T-helper 1 cell (primary cell): ENCODE measurements at regions not wholly inside any gene's neighbourhood (a gene's known extent, or its start where the extent isn't known, plus 50 kb on each side); places are given as distances from the start of the nearest gene placed in this dataset.
"Not testable (repeated sequence)": the region's sequence is repeated elsewhere in the genome, so short reads cannot be mapped to it uniquely, and the experiment has no call there.

Source experiments
- DNase-seq, 5 donors: peaks; one replicate each; pipeline ENCODE4 v3.0.0-alpha.2; 2012 to 2020

DNA sequence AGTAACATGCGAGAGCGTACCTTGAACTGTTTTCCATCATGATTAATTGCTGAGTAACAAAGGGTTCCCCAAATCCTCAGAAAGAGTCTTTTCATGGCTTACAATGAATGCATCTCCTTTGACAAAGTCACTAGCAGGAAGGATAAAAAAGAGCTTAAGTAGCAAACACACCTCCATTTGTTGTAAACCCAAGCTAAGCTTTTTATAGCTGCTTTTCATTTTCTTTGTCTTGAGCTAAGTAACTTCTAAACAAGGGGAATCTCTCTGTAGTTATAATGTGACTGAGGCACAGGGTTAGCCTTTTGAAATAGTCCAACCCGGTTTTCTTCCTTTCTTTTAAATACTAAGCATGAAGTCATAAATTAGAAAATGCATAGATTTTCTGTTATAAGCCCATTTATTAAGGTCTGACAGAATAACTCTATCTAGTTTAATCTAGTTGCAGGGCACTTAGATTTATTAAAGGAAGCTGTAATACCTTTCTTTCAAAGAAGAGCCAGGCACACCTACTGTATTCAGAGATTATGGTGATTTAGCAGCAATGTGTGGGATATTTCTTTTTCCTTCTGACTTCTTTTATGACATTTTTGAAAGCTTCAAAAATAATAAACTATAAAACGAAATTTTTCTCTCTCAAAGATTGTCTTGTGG, 226.9 kb upstream of the SMIM31 start:
- no peak for DNase-seq

DNA sequence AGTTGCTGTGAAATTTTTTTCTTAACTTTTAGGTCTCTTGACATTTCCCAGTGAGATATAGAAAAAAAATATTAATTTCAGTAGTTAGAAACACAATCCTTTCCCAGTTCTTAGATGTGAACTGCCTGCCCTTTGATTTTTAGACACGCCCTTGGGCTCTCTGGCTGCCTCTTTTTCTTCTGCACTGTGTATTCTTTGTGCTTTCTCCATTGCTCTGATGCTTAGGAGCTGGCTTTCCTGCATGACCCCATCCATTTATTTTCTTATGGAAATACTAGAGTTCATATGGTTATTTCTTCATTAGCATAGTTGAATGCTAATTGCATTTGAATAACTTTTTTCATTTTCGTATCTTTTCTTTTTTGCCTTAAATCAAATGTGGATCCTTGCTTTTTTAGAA, 224.9 kb upstream of the SMIM31 start:
- DNase-seq = no peak

DNA sequence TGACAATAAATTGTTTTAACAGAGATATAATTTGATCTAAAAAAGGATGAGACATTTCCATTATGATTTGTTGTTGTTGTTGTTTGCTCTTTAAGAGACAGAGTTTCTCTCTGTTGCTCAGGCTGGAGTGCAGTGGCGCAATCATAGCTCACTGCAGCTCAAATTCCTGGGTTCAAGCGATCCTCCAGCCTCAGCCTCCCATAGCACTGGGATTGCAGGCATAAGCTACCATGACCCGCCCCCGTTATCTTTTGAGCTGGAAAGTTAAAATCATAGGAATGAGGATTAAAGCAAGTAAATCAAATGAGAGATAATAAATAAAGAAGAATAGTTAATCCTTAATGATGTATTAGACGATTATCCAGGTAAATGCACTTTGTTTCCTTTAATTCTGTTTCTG, 224.4 kb upstream of the SMIM31 start:
- no peak for DNase-seq

DNA sequence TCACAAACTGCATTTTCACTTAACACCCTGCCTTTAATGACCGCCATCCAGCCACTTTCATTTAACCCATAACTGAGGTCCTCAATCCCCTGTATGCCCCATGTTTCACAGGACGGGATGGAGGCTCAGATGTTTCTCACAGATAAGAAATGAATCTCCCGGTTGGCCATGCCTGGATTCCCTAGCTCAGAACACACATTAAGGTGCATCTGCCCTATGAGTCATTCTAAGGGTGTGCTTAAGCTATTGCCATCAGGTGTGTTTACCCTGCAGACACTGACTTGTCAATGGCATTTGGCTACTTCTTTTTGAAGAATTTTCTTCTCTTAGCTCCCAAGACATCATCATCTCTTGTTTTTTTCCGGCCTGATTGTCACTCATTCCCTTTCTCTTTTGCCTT, 222.6 kb upstream of the SMIM31 start:
- DNase-seq = no peak

DNA sequence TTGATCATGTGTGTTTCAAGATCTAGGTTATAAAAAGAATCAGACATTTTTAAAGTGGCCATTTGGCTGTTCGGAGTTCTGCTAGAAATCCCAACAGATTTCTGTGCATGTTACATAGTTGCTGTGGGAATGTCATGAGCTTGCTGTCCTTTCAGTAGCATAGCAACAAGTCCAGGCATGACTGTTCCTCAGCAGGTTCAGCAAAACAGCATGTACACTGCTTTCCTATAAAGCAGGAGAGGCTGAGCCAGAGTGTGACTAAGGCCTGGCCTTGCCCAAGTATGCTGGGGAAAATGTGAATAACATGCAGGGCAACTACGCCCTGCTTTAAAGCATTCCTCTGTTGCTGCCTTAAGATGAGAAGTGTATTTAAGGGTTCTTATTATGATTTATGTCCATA, 217.1 kb upstream of the SMIM31 start:
- DNase-seq = no peak

DNA sequence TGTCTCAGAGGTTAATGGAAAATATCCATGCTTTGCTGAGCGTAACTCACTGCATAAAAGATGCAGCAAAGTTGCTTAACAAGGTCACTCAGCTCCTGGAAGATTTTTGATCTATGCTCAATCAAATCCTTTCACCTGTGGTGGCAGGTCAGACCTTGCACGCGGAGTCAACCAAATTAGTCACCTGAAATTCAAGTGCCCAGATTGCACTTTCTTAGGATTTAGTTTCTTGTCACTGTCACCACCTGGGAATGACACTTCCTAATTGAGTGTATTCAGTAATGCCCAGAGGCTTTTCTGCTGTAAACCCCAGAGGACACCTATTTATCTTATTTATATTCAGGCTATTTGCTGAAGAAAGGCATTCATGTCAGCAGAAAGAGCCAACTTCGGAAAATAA, 215.8 kb upstream of the SMIM31 start:
- DNase-seq = no peak

DNA sequence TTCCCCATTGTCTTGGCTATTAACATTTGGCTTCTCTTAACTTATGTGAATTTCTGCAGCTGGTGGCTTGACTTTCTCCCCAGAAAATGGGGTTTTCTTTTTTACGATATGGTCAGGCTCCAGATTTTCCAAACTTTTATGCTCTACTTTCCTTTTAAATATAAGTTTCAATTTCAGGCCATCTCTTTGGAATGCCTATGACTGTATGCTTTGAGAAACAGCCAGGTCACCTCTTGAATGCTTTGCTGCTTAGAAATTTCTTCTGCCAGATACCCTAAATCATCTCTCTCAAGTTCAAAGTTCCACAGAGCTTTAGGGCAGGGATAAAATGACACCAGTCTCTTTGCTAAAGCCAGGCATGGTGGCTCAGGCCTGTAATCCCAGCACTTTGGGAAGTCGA, 212.9 kb upstream of the SMIM31 start:
- DNase-seq = no peak

DNA sequence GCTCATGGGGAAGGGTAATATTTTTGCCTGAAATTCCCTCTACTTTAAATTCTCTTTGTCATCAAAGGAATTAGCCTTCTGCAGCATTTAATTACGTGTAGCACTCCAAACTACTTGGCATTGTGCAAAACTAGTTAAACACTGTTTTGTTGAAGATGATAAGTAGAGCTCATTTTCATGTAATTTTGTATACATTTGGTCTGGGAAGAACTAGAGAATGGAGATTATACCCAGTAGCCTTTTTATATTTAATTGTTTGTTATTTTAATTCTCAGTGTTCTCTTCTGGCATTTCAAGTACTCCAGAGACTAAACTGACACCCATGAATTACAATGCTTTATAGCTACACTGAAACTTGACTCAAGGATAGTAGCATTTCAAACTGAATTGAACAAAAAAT, 211.5 kb upstream of the SMIM31 start:
- DNase-seq = no peak

DNA sequence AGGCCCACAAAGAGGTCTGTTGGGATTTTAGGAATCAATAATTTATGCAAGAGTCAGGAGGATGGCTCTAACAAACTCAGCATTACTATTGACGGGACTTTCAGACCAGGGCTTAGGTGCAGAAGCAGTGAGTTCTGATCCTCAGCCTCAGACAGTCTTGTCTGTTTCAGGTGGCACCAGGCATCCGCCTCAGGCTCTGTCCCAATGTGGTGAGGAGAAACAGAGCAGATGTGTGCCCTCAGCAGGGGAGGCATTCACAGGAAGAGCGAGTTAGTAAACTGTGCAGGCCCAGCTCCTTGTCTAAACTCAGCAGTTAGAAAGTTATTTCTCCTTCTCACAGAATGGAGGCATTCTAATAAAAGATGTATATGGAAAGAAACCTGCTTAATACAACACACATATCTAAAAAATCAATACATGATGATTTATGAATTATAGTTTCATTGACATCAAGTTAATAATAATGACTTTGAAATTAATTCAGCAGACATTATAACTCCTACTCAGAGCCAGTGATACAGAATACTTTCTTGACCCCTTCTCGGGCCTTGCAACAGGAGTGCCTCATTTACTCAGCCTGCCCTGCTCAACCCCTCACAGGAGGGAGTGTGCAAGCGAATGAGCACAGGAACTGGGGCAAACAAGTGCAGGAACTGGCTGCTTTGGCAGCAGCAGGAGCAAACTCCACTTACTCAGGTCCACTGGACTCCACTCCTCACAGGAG, 202.8 kb upstream of the SMIM31 start:
- DNase-seq = no peak

DNA sequence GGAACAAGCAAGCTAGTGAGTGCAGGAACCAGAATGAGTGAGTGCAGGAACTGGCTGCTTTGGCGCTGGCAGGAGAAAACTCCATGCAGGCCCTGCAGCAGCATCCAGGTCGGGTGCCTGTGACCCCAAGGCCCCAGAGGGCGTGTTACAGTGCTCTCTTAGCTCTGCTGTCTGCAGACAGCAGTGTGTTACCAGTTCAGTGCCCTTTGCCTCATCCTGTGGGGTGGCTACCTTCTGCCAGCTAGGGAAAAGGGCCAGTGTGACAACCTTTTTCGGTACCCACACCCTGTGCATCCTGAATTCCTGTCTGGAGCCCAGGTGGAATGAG, 202.3 kb upstream of the SMIM31 start:
- no peak for DNase-seq

DNA sequence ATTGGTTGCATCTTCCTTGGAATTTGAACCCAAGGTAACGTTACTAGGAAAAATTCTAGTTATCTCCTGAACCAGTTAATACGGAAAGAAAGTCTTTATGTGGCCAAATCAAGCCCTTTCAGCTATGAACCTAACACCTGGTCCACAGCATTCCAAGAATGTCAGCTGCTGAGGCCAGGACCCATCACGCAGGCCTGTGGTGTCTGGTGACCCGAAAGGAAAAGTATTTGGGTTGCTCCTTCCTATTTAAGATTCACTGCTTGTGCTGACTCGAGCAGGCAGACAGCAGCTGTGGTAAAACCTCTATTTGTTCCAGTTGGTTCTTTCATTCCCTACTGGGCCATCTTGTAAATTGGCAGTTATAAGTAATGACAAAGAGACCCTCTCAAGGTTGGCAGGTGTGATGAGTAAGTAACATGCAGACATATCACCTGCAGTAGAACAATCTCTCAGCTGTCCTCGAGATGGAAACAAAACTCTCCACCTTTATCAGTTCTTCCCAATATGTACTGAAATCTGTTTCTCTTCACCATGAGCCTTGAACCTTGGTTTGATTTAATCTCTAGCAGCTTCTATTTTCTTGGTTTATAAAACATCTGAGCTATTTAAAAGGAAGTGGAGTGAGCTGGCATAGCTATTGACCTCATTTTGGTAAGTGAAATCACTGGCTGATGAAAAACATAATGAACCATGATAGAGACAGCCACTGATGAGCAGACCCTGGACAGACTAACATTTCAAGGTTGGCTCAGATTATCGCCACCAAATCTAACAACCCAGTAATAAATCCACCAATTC, 182.1 kb upstream of the SMIM31 start:
- DNase-seq = no peak

DNA sequence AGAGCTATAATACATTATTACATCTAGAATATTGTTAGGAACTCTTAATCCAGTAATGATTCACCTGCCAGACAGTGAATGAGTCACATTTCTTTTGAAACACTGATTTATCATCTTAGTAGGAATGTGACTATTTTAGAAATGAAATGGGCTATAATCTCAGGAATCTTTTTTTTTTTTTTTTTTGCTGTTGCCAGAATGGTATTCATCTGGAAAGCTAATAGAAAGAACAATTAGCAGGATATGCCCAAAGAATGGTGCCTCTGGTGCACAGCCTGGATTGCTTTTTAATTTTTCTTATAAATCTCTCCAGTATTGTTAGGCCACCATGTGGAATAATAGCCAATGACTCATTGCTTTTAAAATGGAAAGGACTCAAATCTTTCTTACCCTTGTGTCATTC, 181.1 kb upstream of the SMIM31 start:
- no peak for DNase-seq

DNA sequence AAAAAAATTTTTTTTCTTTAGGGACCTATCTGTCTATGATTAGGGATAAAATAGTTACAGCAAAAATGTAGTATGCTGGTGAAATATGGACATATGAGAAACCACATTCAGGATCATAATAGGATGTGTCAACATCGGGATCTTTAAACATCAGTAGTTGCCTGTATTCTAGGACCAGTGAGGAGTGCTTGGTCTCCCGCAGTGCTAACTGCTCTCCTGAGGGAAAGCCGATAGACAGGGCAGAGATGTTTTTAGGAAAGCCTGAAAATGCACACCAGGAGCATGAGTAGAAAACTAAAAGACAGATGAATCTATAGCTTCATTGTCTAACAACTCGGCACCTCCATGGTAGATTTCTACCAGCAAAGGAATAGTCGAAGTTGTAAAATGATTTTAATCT, 178.1 kb upstream of the SMIM31 start:
- DNase-seq = no peak

DNA sequence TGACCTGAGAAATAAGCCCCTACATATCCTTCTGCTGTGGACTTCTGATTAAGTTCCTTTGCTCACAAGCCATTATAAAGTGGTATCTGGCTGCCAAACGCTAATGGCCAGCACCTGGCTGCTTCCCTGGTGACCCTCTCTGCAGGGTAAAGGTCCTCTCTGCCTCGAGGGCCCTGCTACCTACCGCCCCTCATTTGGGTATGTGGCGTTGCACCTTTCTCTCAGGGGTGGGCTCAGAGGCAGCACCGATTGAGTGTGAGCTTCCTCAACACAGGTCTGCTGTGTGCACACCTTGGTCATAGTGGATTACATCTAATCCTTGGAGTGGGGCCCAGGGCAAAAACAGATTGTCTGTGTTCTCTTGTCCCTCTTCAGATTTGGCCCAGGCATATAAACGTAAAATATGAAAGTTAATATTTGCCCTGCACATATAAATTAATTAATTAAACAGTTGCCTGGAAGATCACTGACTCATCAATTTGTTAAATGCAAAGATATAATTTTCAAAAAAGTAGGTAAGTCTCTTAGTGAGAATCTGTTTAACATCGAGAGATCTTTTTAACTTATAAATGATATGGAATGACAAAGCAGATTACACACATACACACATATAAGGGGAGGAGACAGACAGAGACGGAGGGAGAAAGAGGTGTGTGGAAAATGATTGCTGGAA, 174.5 kb upstream of the SMIM31 start:
- no peak for DNase-seq

DNA sequence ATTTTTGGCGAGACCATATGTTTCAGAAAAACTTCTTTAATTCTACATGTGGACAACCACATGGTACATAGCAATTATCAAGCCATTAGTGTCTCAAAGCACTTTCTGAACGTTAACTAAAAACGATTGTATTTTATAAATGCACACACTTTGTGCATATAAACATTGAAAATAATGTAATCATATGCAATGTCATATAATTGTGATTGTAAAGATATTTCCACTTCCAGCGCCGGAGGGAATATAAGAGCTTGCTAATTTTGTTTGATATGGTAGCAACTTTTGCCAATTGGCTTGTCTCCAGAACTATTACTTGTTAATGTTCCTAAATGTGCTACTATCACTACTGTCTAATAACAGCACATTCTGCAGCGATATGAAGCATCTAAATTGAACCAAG, 162.3 kb upstream of the SMIM31 start:
- DNase-seq = no peak

DNA sequence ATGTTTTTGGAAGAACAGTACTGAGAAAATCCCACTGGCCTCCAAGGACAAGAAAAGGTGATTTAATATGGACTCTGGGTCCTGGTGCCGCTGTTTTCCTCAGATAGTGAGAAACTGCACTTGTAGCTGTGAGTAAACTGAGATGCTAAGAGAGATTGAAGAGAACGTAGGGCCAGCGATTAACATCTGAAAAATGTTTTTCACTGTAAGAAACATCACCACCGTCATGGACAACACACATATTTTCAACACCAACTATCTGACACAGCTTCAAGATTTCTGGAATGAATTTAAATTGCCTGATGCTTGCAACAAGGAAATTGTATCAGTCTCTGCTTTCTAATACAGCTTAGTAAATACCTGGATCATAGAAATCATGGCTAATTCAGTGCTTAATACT, 158.2 kb upstream of the SMIM31 start:
- DNase-seq = no peak

DNA sequence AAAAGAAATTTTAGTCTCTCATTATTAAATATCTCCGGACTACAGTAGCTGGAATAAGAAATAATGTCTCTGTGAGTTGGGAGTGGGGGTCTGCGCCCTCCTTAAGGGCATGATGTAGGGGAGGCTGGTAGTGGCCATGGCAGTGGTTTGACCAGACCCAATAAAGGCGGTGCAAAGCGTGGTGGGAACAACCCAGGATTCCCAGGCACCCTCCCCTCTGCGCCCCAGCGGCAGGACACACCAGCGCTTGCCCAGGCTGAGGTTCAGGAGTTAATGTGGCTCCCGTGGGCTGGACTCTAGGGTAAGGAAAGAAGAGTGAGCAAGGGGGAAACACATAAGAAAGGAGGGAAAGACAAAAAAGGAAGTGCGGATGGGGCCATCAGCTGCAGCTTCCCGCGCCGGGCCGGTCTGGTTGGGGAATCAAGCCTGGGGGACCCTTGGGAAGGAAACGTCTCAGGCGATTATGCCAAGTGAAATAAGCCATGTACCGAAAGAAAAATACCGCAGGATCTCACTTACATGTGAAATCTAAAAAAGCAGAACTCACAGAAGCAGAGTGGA, 157.5 kb upstream of the SMIM31 start:
- DNase-seq = no peak

DNA sequence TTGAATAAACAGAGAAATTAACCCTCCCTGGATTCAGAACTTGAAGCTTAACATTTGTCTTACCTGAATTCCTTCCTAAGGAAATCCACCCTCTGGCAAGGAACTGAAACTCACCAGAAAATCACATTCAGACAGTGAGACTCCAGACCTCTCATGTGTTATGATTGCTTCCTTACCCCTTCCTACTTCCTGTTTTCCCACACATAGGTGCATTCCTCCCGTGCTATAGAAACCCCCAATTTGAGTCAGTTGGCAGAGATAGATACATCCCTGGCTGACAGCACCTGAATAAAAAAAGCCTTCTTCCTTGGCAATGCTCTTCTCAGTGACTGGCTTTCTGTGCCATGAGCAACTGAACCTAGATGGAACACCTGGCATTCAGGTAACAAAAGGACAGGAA, 157.0 kb upstream of the SMIM31 start:
- DNase-seq = no peak

DNA sequence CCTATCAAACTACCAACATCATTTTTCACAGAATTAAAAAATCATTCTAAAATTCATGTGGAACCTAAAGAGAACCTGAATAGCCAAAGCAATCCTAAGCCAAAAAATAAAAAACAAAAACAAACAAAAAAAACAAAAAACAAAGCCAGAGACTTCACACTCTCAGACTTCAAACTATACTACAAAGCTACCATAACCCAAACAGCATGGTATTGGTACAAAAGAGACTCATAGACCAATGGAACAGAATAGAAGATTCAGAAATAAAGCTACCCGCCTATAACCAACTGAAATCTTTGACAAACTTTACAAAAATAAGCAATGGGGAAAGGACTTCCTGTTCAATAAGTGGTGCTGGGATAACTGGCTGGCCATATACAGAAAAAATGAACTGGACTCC, 152.3 kb upstream of the SMIM31 start:
- DNase-seq = no peak

DNA sequence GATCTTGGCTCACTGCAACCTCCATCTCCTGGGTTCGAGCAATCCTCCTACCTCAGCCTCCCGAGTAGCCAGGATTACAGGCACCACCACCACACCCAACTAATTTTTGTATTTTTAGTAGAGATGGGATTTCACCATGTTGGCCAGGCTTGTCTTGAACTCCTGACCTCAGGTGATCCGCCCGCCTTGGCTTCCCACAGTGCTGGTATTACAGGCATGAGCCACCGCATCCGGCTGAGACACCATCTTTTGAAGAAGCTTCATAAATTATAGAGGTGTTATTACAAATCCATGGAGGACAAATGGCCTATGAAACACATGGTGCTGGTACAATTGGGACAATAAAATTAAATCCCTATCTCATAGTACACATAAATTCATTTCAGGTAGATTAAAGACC, 148.1 kb upstream of the SMIM31 start:
- not testable (repeated sequence) for DNase-seq

DNA sequence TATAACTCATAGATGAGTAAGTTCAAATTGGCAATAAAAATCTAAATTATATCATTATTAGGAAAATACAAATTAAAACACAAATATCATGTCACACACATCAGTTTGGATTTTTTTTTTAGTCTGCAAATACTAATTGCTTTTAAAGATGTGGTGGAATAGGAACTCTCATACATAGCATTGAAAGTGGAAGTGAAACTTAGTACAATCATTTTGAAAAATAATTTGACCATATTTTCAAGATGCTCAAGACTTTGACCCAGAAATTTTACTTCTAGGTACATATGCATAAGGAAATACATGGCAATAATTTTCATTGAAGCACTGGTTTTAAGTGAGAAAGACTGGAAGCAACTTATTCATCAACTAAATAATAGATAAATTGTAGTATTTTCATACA, 147.5 kb upstream of the SMIM31 start:
- DNase-seq = no peak

DNA sequence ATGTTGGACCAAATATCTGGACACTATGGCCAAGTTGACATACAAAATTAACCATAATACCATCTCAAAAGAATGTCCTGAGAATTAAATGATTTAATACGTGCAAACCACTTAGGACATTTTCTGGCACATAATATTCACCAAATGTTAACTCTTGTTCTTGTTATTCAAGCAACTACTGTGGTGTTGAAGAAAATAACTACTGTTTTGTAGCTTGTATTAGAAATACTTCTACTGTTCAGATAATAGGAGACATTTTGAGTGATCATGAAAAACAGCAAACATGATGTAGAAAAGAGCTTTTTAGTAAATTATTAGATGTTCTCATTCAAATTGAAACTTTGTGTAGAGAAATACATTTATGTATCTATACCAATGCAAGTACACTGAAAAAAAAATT, 140.7 kb upstream of the SMIM31 start:
- no peak for DNase-seq

DNA sequence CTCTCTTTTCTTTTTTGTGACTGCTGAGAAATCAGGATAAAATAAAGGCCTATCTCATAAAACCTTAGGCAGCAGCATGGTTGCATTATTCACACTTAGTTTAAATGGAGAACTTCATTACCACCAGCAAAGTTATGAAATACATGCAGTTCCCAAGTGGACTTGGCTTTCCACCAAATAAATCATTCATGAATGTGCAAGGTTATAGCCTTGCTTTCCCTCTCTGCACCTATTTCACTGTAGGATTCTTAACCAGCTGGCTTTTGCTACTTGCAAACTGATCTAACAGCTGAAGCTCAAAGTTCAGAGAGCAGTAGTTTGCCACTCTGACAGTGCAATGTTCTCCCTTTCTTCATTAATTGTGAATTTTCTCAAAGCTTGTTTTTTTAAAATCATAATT, 140.1 kb upstream of the SMIM31 start:
- no peak for DNase-seq
